HL-60 (cell line): ENCODE measurements at regions not wholly inside any gene's neighbourhood (a gene's known extent, or its start where the extent isn't known, plus 50 kb on each side); places are given as distances from the start of the nearest gene placed in this dataset.
"Not testable (repeated sequence)": the region's sequence is repeated elsewhere in the genome, so short reads cannot be mapped to it uniquely, and the experiment has no call there.

Experiments
- DNase-seq, 2 experiments: peaks; one replicate each; pipeline ENCODE4 v3.0.0-alpha.2; 2010 to 2020; ENCODE audit warnings: low read depth in 1 of 2, low spot score in 1 of 2
- H3K27ac ChIP-seq: fragments of 250-450 bp; sonication (Bioruptor Pico); replicated peaks from 2 replicates; pipeline ENCODE4 v1.5.1; 2020; ENCODE audit warnings: mild to moderate bottlenecking, moderate library complexity
- H3K27me3 ChIP-seq: fragments of 250-450 bp; sonication (Bioruptor Pico); 2 replicates; pipeline ENCODE4 v1.5.1; 2021; ENCODE audit warnings: mild to moderate bottlenecking, moderate library complexity; ENCODE audit not compliant: insufficient read depth, poor library complexity, severe bottlenecking
- H3K4me3 ChIP-seq: replicated peaks from 2 replicates; pipeline ENCODE4 v1.5.1; 2011; ENCODE audit warnings: mild to moderate bottlenecking, control low read depth, low read length; ENCODE audit not compliant: insufficient read depth
- GABPA ChIP-seq: IDR thresholded peaks from 2 replicates; pipeline ENCODE4 v1.6.1; 2012; ENCODE audit warnings: low read depth
- POLR2AphosphoS5 ChIP-seq: IDR thresholded peaks from 2 replicates; pipeline ENCODE4 v1.6.1; 2012; ENCODE audit warnings: low read depth
- SPI1 ChIP-seq: IDR thresholded peaks from 2 replicates; pipeline ENCODE4 v1.6.1; 2012; ENCODE audit warnings: low read depth, mild to moderate bottlenecking, borderline replicate concordance
- TF ChIP-seq, protein P1 (sequence below): IDR thresholded peaks from 2 replicates; pipeline ENCODE4 v1.6.1; 2012; ENCODE audit warnings: low read depth; ENCODE audit not compliant: insufficient replicate concordance
- TF ChIP-seq, protein P2 (sequence below): IDR thresholded peaks from one replicate; pipeline ENCODE4 v1.5.1; 2011; ENCODE audit warnings: low read length, control low read depth, inconsistent platforms; ENCODE audit not compliant: insufficient read depth

DNA sequence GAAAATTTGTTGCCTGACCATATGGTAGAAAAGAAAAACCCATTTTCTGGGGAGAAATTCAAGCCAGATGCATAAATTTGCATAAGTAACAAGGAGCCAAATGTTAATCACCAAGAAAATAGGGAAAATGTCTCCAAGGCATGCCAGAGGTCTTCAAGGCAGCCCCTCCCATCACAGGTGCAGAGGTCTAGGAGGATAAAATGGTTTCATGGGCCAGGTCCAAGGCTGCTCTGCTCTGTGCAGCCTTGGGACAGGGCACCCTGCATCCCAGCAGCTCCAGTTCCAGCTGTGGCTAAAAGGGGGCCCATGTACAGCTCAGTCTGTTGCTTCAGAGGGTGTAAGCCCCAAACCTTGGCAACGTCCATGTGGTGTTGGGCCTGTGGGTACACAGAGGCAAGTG, 200.0 kb downstream of the LARP7 start:
- no peak for DNase-seq
- TF ChIP-seq SPI1, result no peak

DNA sequence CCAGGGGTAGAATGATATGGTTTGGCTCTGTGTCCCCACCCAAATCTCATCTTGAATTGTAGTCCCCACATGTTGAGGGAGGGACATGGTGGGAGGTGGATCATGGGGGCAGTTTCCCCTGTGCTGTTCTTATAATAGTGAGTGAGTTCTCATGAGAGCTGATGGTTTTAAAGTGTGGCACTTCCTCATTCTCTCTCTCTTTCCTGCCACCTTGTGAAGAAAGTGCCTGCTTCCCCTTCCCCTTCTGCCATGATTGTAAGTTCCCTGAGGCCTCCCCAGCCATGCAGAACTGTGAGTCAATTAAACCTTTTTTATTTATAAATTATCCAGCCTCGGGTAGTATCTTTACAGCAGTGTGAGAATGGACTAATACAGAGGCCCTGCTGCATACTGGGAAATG, 201.1 kb downstream of the LARP7 start:
- peak; percentile 98 for TF ChIP-seq SPI1
- not testable (repeated sequence) for H3K27ac ChIP-seq, H3K4me3 ChIP-seq, H3K27me3 ChIP-seq
- peak; percentile 4 to 66 for DNase-seq

More for the DNA sequence above, 200.0 kb downstream of the LARP7 start:
- Histone ChIP-seq H3K27me3 (no peaks in the 10 kb centered on the region), H3K4me3 (no peak overlapping the region), H3K27ac (no peak overlapping the region)

DNA sequence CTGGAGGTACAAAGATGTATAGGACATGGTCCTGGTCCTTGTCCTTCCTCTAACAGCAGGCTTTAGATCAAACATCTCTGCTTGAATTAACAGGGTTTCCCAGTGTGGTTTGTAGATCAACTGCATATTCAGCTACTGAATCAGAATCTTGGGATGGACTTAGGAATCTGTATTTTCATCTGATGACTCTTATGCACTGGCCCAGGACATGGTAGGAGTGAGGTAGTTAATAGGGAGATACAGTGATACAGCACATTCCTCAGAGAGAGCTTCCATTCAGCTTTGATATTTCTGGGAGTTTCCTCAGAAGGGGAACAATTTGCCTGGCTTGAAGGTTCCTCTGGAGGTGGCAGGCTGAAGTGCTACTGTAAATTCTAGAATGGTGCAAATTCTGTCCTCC, 203.1 kb downstream of the LARP7 start:
- no peak for DNase-seq
- H3K27ac ChIP-seq, result no peak overlapping the region
- no peaks in the 10 kb centered on the region for H3K27me3 ChIP-seq
- no peak overlapping the region for H3K4me3 ChIP-seq
- no peak for TF ChIP-seq SPI1
- TF ChIP-seq GABPA, result no peak
- TF ChIP-seq, protein P1, sequence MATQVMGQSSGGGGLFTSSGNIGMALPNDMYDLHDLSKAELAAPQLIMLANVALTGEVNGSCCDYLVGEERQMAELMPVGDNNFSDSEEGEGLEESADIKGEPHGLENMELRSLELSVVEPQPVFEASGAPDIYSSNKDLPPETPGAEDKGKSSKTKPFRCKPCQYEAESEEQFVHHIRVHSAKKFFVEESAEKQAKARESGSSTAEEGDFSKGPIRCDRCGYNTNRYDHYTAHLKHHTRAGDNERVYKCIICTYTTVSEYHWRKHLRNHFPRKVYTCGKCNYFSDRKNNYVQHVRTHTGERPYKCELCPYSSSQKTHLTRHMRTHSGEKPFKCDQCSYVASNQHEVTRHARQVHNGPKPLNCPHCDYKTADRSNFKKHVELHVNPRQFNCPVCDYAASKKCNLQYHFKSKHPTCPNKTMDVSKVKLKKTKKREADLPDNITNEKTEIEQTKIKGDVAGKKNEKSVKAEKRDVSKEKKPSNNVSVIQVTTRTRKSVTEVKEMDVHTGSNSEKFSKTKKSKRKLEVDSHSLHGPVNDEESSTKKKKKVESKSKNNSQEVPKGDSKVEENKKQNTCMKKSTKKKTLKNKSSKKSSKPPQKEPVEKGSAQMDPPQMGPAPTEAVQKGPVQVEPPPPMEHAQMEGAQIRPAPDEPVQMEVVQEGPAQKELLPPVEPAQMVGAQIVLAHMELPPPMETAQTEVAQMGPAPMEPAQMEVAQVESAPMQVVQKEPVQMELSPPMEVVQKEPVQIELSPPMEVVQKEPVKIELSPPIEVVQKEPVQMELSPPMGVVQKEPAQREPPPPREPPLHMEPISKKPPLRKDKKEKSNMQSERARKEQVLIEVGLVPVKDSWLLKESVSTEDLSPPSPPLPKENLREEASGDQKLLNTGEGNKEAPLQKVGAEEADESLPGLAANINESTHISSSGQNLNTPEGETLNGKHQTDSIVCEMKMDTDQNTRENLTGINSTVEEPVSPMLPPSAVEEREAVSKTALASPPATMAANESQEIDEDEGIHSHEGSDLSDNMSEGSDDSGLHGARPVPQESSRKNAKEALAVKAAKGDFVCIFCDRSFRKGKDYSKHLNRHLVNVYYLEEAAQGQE, result no peak
- TF ChIP-seq POLR2AphosphoS5, result no peak
- TF ChIP-seq, protein P2, sequence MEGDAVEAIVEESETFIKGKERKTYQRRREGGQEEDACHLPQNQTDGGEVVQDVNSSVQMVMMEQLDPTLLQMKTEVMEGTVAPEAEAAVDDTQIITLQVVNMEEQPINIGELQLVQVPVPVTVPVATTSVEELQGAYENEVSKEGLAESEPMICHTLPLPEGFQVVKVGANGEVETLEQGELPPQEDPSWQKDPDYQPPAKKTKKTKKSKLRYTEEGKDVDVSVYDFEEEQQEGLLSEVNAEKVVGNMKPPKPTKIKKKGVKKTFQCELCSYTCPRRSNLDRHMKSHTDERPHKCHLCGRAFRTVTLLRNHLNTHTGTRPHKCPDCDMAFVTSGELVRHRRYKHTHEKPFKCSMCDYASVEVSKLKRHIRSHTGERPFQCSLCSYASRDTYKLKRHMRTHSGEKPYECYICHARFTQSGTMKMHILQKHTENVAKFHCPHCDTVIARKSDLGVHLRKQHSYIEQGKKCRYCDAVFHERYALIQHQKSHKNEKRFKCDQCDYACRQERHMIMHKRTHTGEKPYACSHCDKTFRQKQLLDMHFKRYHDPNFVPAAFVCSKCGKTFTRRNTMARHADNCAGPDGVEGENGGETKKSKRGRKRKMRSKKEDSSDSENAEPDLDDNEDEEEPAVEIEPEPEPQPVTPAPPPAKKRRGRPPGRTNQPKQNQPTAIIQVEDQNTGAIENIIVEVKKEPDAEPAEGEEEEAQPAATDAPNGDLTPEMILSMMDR, result no peak

DNA sequence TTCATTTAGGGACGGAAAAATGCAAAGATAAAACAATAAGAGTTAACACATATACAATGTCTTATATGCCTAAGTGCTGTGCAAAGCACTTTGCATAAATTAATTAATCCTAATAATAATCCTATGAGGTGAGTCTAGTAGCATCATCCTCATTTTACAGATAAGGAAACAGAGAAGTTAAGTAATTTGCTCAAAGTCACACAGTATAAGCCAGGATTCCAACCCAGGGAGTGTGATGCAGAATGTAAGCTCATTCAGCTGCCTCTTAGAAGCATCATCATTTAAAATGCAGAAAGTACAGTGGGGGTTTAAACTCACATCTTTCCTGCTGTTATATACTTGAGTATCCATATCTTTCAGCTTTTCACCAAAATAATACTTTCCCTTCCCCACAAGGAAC, 203.7 kb downstream of the LARP7 start:
- no peaks in the 10 kb centered on the region for H3K27me3 ChIP-seq
- no peak overlapping the region for H3K4me3 ChIP-seq
- H3K27ac ChIP-seq, result no peak overlapping the region
- no peak for TF ChIP-seq GABPA
- no peak for TF ChIP-seq POLR2AphosphoS5
- TF ChIP-seq, protein P2, result no peak
- TF ChIP-seq, protein P1, result no peak
- no peak for TF ChIP-seq SPI1
- no peak for DNase-seq

DNA sequence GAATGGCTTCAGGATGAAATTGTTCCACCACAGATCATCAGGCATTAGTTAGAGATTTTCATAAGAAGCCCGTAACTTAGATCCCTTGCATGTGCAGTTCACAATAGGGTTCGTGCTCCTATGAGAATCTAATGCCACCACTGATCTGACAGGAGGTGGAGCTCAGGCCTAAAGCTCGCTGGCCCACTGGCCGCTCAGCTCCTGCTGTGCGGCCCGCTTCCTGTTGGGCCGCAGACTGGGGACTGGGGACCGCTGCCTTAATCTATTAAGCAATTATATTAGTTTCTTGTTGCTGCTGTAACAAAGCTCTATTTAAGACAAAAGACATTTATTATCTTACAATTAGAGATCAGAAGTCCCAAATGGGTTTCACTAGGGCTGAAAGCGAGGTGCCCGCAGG, 205.6 kb downstream of the LARP7 start:
- Histone ChIP-seq H3K27me3 (no peaks in the 10 kb centered on the region), H3K4me3 (no peak overlapping the region), H3K27ac (no peak overlapping the region)
- DNase-seq, result no peak
- TF ChIP-seq, protein P2, result no peak
- no peak for TF ChIP-seq POLR2AphosphoS5
- TF ChIP-seq, protein P1, result no peak
- TF ChIP-seq SPI1, result no peak
